ENCODE measurements at regions not wholly inside any gene's neighbourhood (a gene's known extent, or its start where the extent isn't known, plus 50 kb on each side); places are given as distances from the start of the nearest gene placed in this dataset.
"Not testable (repeated sequence)": the region's sequence is repeated elsewhere in the genome, so short reads cannot be mapped to it uniquely, and the experiment has no call there.

- DNase-seq = no peak
Measured at GRCh38 chr3:81998907-81999306, 237.5 kb upstream of the GBE1 start.

GRCh38 chr3:81998139-81998755 is 236.8 kb upstream of the GBE1 start:
- DNase-seq = no peak

- no peak for DNase-seq
Measured at GRCh38 chr3:81997390-81997789, 235.9 kb upstream of the GBE1 start.

GRCh38 chr3:81995329-81995728 is 233.9 kb upstream of the GBE1 start:
- no peak for DNase-seq

- no peak for DNase-seq
Measured at GRCh38 chr3:81989758-81990157, 228.3 kb upstream of the GBE1 start.

- no peak for DNase-seq
Measured at GRCh38 chr3:81989274-81989673, 227.8 kb upstream of the GBE1 start.

- DNase-seq = not testable (repeated sequence)
Measured at GRCh38 chr3:81987412-81987811, 226.0 kb upstream of the GBE1 start.

- no peak for DNase-seq
Measured at GRCh38 chr3:81985996-81986723, 224.7 kb upstream of the GBE1 start.

GRCh38 chr3:81983382-81983781 is 221.9 kb upstream of the GBE1 start:
- no peak for DNase-seq

- DNase-seq = no peak
Measured at GRCh38 chr3:81980596-81981494, 219.4 kb upstream of the GBE1 start.

- DNase-seq = no peak
Measured at GRCh38 chr3:81974751-81975150, 213.3 kb upstream of the GBE1 start.

- no peak for DNase-seq
Measured at GRCh38 chr3:81968658-81969057, 207.2 kb upstream of the GBE1 start.

GRCh38 chr3:81967393-81967792 is 205.9 kb upstream of the GBE1 start:
- DNase-seq = no peak

- no peak for DNase-seq
Measured at GRCh38 chr3:81965696-81966095, 204.3 kb upstream of the GBE1 start.

- no peak for DNase-seq
Measured at GRCh38 chr3:81962396-81962795, 201.0 kb upstream of the GBE1 start.

- DNase-seq = no peak
Measured at GRCh38 chr3:81958972-81959640, 197.7 kb upstream of the GBE1 start.

- DNase-seq = no peak
Measured at GRCh38 chr3:81955878-81956277, 194.4 kb upstream of the GBE1 start.

- DNase-seq = no peak
Measured at GRCh38 chr3:81953111-81953510, 191.7 kb upstream of the GBE1 start.

- DNase-seq = no peak
Measured at GRCh38 chr3:81952141-81952540, 190.7 kb upstream of the GBE1 start.

GRCh38 chr3:81951636-81952035 is 190.2 kb upstream of the GBE1 start:
- DNase-seq = no peak

- DNase-seq = no peak
Measured at GRCh38 chr3:81951106-81951505, 189.7 kb upstream of the GBE1 start.

GRCh38 chr3:81947359-81947758 is 185.9 kb upstream of the GBE1 start:
- DNase-seq = no peak

- no peak for DNase-seq
Measured at GRCh38 chr3:81938681-81939080, 177.2 kb upstream of the GBE1 start.
